Endometrium (tissue), 2 donors: ENCODE measurements at regions not wholly inside any gene's neighbourhood (a gene's known extent, or its start where the extent isn't known, plus 50 kb on each side); places are given as distances from the start of the nearest gene placed in this dataset.
"Not testable (repeated sequence)": the region's sequence is repeated elsewhere in the genome, so short reads cannot be mapped to it uniquely, and the experiment has no call there.

ENCODE experiments used
- FAIRE-seq: peaks from 2 replicates; lab custom pipeline; 2012; peaks lifted over from hg19 to GRCh38; lab: Jason Lieb, UNC
- donor health status: control.
- donor health status: control.

DNA sequence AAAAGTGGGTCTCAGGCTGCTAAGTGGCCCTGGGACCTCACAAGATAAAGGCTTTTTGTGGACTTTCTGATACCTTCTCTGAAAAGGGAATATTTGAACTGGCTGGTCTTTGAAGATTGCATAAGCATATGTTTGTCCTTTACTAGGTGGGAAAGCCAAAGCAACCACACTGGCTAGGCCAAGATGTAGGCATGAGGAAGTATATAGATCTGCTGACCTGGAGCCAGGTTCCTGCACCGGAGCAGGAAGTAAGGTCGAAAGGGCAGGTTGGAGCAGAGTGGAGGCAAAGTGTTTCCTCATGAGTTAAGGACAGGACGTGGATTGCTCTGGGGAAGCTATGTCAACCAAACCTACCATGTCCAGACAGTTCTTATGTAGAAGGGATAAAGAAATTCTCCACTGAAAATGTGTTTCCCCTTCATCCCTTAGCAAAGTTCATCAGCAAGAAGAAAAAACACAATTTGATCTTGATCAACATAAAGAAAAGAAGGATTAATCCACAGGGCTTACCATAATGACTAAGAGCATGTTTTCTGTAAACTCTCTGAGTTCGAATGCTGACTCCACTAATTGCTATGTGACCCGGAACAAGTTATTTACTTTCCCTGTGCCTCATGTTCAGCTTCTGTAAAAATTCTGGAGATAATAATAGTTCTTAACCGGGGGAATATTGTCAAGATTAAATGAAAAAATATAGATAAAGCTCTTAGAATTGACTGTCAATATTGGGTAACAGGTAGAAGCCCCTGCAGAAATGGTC lies 156.1 kb upstream of the SRD5A2 start:
- FAIRE-seq: no peak

- FAIRE-seq: no peak
Observed at GRCh38 chr2:31735716-31736115, 155.0 kb upstream of the SRD5A2 start.

DNA sequence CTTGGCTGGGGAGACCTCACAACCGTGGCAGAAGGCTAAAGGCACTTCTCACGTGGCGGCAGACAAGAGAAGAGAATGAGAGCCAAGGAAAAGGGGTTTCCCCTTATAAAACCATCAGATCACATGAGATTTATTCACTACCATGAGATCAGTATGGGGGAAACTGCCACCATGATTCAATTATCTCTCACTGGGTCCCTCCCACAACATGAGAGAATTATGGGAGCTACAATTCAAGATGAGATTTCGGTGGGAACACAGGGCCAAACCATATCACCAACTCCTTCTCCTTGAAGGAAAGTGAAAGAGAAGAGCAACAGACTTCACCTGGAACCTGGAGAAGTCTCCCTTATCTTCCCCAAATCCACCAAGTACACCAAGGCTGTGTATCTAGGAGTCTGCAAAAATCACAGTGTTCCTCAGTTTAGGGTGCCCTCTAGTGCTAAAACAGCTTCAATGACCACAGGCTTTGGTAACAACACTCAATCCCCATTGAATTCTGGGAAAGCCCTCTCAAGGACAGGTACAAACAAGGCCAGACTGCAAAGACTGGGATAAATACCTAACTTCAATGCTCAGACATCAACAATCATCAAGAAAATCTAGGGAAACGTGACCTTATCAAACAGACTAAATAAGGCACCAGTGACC lies 148.8 kb upstream of the SRD5A2 start:
- no peak for FAIRE-seq

DNA sequence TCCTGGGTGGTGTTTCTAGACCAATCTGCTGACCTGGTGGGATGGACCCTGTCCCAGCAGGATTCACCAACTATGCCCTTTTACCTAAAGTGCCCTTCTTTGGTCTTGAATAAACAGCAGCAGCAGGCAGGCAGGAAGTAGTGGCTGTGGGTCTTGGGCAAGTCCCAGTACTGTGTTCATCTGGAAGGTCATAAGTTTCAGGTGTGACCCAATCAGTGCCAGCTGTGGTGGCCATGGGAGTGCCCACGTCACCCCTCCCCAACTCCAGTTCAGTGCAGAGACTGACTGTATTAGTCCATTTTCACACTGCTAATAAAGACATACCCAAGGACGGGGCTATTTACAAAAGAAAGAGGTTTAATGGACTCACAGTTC lies 148.3 kb upstream of the SRD5A2 start:
- no peak for FAIRE-seq

GRCh38 chr2:31728406-31729064 lies 147.8 kb upstream of the SRD5A2 start:
- no peak for FAIRE-seq

GRCh38 chr2:31726457-31726856 lies 145.7 kb upstream of the SRD5A2 start:
- no peak for FAIRE-seq

DNA sequence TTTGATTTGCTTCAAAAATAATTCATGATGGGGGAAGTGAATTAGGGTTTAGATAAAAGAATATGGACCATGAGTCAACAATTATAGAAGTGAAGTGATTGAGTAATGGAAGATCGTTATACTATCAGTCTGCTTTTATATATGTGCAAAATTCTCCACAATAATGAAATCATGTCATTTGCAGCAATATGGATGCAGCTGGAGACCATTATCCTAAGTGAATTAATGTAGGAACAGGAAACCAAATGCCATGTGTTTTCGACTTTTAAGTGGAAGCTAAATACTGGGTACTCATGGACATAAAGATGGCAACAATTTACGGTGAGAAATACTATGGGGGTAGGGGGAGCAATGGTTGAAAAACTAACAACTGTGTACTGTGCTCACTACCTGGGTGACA lies 144.7 kb upstream of the SRD5A2 start:
- no peak for FAIRE-seq

DNA sequence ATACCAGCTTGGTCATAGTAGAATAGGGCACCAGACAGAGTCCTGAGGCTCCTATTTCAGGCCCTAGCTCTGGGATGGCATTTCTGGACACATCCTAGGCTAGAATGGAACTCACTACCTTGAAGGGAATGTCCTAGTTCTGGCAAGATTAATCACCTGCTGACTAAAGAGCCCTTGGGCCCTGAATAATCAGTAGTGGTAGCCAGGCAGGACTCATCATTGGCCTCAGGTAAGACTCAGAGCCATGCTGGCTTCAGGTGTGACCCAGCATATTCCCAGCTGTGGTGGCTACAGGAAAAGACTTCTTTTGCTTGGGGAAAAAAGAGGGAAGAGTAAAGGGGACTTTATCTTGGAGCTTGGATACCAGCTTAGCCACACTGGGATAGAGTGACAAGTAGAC lies 131.0 kb upstream of the SRD5A2 start:
- no peak for FAIRE-seq

GRCh38 chr2:31710121-31710520 lies 129.4 kb upstream of the SRD5A2 start:
- no peak for FAIRE-seq

- FAIRE-seq: no peak
Observed at GRCh38 chr2:31707992-31708391, 127.3 kb upstream of the SRD5A2 start.

GRCh38 chr2:31704561-31705212 lies 123.9 kb upstream of the SRD5A2 start:
- FAIRE-seq: no peak

DNA sequence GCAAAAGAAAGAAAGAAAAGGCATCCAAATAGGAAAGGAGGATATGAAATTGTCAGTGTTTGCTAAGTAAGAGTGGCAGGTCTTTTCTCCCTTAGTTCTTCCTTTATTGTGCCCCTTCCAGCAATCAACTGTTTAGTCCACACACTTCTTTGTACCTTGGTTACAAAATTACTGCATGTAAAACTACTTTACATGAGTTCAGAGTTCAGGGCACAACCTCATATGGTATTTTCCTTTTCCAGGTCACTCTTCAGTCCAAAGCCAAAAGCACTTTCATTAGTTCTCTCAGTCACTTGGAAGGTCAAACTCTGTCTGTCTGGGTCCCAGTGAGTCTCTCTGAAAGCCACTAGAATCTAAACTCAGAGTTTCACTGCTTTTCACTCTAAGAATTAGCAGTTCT lies 122.5 kb upstream of the SRD5A2 start:
- FAIRE-seq: no peak

DNA sequence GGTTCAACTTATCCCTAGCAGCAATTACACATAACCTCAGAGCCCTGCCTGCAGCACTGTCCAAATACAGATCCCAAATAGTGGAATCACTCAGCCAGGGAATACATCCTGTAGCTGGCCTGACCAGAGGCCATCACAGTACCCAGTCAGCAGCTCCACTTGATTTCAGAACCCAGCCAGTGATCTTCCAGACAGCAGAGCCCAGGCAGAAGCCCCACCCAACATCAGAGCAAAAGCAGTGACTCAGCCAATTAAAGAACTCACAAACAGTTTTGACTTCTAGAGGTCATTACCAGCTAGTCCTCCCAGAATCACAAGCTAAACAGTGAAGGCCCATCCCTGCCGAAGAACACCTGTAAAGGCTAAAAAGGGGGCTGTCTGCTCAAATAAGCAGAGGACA lies 118.0 kb upstream of the SRD5A2 start:
- FAIRE-seq: no peak

GRCh38 chr2:31696068-31696467 lies 115.3 kb upstream of the SRD5A2 start:
- FAIRE-seq: no peak

DNA sequence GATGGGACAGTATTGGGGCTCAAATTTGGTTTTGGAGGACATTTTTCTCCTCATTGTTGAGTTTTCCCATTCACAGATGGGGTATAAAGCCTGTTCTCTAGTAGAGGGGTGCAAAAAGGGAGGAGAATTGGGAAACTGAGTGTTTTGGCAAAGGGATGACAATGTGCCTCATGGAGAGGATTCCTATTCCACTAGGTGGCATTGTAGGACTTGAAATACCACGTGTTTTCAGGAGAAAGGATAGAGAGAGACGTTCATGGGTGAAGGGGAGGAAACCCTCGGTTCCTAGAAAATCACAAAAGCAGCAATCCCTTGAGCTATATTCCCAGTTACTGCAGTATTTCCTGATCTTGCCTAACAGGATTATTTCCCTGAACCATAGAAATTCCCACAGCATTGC lies 113.7 kb upstream of the SRD5A2 start:
- FAIRE-seq: no peak

DNA sequence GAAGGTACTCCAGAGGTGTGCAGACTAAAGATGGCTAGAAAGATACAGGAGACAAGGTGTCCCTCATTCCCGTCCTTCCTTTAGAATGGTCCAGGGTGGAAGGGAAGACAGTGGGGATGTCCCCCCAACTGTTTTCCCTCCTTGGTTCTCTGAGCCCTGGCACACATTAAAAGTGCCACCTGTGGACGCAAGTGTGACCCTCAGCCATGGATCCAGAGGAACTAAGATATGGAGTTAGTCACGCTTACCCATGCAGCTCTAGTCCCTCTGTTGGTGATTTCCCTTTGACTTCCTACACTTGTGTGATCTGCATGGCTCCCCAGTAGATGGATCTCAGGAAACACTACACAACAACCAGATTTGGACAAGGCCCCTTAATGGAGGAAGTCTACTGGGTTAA lies 113.1 kb upstream of the SRD5A2 start:
- no peak for FAIRE-seq

- FAIRE-seq: no peak
Observed at GRCh38 chr2:31688282-31688681, 107.5 kb upstream of the SRD5A2 start.

DNA sequence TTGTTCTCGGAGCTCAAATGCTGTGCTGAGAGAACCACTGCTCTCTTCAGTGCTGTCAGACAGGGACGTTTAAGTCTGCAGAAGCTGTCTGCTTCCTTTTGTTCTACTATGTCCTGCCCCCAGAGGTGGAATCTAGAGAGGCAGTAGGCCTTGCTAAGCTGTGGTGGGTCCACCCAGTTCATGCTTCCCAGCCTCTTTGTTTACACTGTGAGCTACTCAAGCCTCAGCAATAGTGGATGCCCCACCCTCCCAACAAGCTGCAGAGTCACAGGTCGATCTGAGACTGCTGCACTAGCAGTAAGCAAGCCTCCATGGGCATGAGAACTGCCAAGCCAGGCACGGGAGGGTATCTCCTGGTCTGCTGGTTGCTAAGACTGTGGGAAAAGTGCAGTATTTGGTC lies 102.8 kb upstream of the SRD5A2 start:
- not testable (repeated sequence) for FAIRE-seq

- FAIRE-seq: no peak
Observed at GRCh38 chr2:31675485-31675901, 94.8 kb upstream of the SRD5A2 start.

DNA sequence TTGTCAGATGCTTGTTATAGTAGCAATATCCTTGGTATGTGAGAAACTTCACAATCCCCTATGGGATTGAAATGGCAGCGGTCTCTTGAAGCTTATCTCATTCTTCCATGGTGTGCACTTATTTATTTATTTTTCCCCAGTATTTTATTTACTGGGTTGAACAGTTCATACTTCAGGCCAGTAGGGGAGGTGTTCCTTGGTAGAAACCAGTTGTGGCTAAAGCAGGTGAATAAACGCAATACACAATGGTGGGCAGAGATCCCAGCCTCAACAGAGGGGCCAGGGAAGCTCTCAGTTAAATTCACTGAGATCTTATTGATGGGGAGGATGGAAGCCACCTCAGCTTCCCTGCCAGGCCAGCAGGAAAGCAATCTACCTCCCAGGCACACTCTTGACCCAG lies 93.7 kb upstream of the SRD5A2 start:
- no peak for FAIRE-seq

GRCh38 chr2:31666878-31667277 lies 86.1 kb upstream of the SRD5A2 start:
- FAIRE-seq: no peak

GRCh38 chr2:31664949-31665724 lies 84.4 kb upstream of the SRD5A2 start:
- FAIRE-seq: no peak
